CD4-positive, alpha-beta T cell (primary cell): ENCODE measurements at regions not wholly inside any gene's neighbourhood (a gene's known extent, or its start where the extent isn't known, plus 50 kb on each side); places are given as distances from the start of the nearest gene placed in this dataset.

Experiments used
- ATAC-seq: fragments of 200-7000 bp; cut with Tn5 transposase; one replicate; pipeline ENCODE4 v1.10.0; 2022; ENCODE audit warnings: mild to moderate bottlenecking; ENCODE audit not compliant: poor library complexity
- CTCF ChIA-PET: fragments of 350-600 bp; sonication (Branson Sonifier 250); formaldehyde crosslinking; loops from one replicate; lab custom pipeline; 2021; ENCODE audit warnings: antibody characterized with exemption, inconsistent platforms; lab: Charles Lee
- POLR2A ChIA-PET: fragments of 350-600 bp; sonication (Branson Sonifier 250); formaldehyde crosslinking; loops from one replicate; lab custom pipeline; 2021; ENCODE audit warnings: antibody characterized with exemption, inconsistent platforms; lab: Charles Lee
- DNase-seq, 14 experiments: peaks; one replicate each; pipeline ENCODE4 v3.0.0-alpha.2; 2013 to 2020; ENCODE audit warnings: mixed read lengths in 2 of 14
- H3K27ac ChIP-seq, 2 donors: one replicate each; pipeline versions ENCODE4 v1.5.1 to v1.7.0; 2013; ENCODE audit warnings: low read length in 2 of 2, low read depth in 1 of 2, mild to moderate bottlenecking in 1 of 2
- H3K27me3 ChIP-seq, 2 experiments: 1 replicate in 1 of 2; 2 replicates in 1 of 2; pipeline versions ENCODE4 v1.6.1 to v1.7.0; 2013; ENCODE audit warnings: low read length in 2 of 2, control low read depth in 1 of 2, mild to moderate bottlenecking in 1 of 2, moderate library complexity in 1 of 2; ENCODE audit not compliant: insufficient read depth in 2 of 2, control insufficient read depth in 1 of 2
- H3K36me3 ChIP-seq: one replicate; pipeline ENCODE4 v1.6.1; 2013; ENCODE audit warnings: low read length, control low read depth; ENCODE audit not compliant: insufficient read depth
- H3K4me1 ChIP-seq: one replicate; pipeline ENCODE4 v1.6.1; 2013; ENCODE audit warnings: low read length, control low read depth; ENCODE audit not compliant: insufficient read depth
- H3K4me3 ChIP-seq: one replicate; pipeline ENCODE4 v1.5.1; 2013; ENCODE audit warnings: mild to moderate bottlenecking, low read length, moderate library complexity
- H3K9me3 ChIP-seq, 2 experiments: 1 replicate in 1 of 2; 2 replicates in 1 of 2; pipeline versions ENCODE4 v1.6.1 to v1.7.0; 2013; ENCODE audit warnings: low read length in 2 of 2, mild to moderate bottlenecking in 2 of 2, control low read depth in 1 of 2, moderate library complexity in 1 of 2; ENCODE audit not compliant: control insufficient read depth in 1 of 2, insufficient read depth in 1 of 2
- H3K27ac Mint-ChIP-seq: one replicate; pipeline ENCODE4 v1.8.0; 2020; ENCODE audit warnings: mixed read lengths
- H3K27me3 Mint-ChIP-seq: one replicate; pipeline ENCODE4 v1.8.0; 2021; ENCODE audit warnings: mixed read lengths
- H3K36me3 Mint-ChIP-seq: one replicate; pipeline ENCODE4 v1.8.0; 2021; ENCODE audit warnings: low read depth, mixed read lengths
- H3K4me1 Mint-ChIP-seq: one replicate; pipeline ENCODE4 v1.8.0; 2021; ENCODE audit warnings: low read depth, mixed read lengths
- H3K4me3 Mint-ChIP-seq: one replicate; pipeline ENCODE4 v1.8.0; 2020; ENCODE audit warnings: mild to moderate bottlenecking, mixed read lengths
- H3K9me3 Mint-ChIP-seq: one replicate; pipeline ENCODE4 v1.8.0; 2020; ENCODE audit warnings: mixed read lengths
- intact Hi-C, 2 experiments: fragments of 100-400 bp; cut with DNase I in 1 of 2; cut with micrococcal nuclease in 1 of 2; formaldehyde crosslinking; loops; one replicate each; pipeline versions ENCODE4 v1.15.1 to v1.9.0; 2023 to 2025; cut with DNase I, micrococcal nuclease
- TF ChIP-seq, protein P1 (sequence below): fragments of 200-600 bp; IDR thresholded peaks from one replicate; pipeline ENCODE4 v1.8.0; 2022; ENCODE audit warnings: antibody characterized with exemption, mild to moderate bottlenecking

DNA sequence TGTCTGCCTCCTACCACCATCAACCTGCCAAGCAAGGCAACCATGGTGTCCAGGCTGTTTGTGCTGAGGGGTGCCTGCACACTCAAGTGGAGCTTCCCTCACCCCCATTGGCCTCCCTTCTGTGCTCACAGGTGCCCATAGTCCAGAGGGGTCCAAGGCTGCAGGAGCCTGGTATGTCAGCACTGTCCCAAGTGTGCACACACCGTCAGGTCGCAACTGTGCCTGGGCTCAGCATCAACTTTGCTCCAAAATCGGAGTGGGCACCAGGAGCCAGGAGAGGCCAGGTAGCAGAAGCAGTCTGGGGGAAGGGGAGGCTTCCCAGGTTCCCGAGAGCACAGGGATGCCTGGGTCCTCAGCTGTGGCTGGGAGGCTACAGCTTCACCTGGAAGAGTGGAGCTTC, 1528.2 kb upstream of the SLC39A10 start:
- no peaks in the 10 kb centered on the region for H3K27me3 ChIP-seq
- ChIA-PET POLR2A (no interaction called here), CTCF (no interaction called here)
- DNase-seq (no peak), ATAC-seq (no peak)
- Mint-ChIP-seq H3K9me3 (peaks cover 2% of the 10 kb centered on the region), H3K27me3 (no peaks in the 10 kb centered on the region), H3K36me3 (no peaks in the 10 kb centered on the region), H3K4me1 (no peaks in the 10 kb centered on the region), H3K27ac (no peak overlapping the region), H3K4me3 (no peak overlapping the region)
- no peaks in the 10 kb centered on the region for H3K36me3 ChIP-seq
- peaks cover 0 to 8% of the 10 kb centered on the region in 2 experiments for H3K9me3 ChIP-seq
- intact Hi-C loops = no loop called here
- no peaks in the 10 kb centered on the region for H3K4me1 ChIP-seq
- H3K27ac ChIP-seq = no peak overlapping the region
- no peak overlapping the region for H3K4me3 ChIP-seq
- TF ChIP-seq, protein P1, sequence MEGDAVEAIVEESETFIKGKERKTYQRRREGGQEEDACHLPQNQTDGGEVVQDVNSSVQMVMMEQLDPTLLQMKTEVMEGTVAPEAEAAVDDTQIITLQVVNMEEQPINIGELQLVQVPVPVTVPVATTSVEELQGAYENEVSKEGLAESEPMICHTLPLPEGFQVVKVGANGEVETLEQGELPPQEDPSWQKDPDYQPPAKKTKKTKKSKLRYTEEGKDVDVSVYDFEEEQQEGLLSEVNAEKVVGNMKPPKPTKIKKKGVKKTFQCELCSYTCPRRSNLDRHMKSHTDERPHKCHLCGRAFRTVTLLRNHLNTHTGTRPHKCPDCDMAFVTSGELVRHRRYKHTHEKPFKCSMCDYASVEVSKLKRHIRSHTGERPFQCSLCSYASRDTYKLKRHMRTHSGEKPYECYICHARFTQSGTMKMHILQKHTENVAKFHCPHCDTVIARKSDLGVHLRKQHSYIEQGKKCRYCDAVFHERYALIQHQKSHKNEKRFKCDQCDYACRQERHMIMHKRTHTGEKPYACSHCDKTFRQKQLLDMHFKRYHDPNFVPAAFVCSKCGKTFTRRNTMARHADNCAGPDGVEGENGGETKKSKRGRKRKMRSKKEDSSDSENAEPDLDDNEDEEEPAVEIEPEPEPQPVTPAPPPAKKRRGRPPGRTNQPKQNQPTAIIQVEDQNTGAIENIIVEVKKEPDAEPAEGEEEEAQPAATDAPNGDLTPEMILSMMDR = no peak

- H3K27ac Mint-ChIP-seq = no peak overlapping the region
- no peaks in the 10 kb centered on the region for H3K36me3 Mint-ChIP-seq
- Histone ChIP-seq H3K4me3 (no peak overlapping the region), H3K9me3 (peaks cover 0 to 13% of the 10 kb centered on the region in 2 experiments), H3K36me3 (no peaks in the 10 kb centered on the region), H3K4me1 (no peaks in the 10 kb centered on the region), H3K27me3 (no peaks in the 10 kb centered on the region), H3K27ac (no peak overlapping the region)
- TF ChIP-seq, protein P1 = no peak
- intact Hi-C loops = no loop called here
- CTCF ChIA-PET = no interaction called here
- POLR2A ChIA-PET = no interaction called here
- H3K9me3 Mint-ChIP-seq = peaks cover 2% of the 10 kb centered on the region
- no peaks in the 10 kb centered on the region for H3K4me1 Mint-ChIP-seq
- H3K4me3 Mint-ChIP-seq = no peak overlapping the region
- H3K27me3 Mint-ChIP-seq = no peaks in the 10 kb centered on the region
- DNase-seq (no peak), ATAC-seq (no peak)
Measured at GRCh38 chr2:194126418-194126817, 1530.6 kb upstream of the SLC39A10 start.

- H3K4me1 Mint-ChIP-seq = no peaks in the 10 kb centered on the region
- Histone ChIP-seq H3K9me3 (no peaks in the 10 kb centered on the region), H3K27ac (no peak overlapping the region), H3K27me3 (no peaks in the 10 kb centered on the region), H3K4me3 (no peak overlapping the region), H3K36me3 (no peaks in the 10 kb centered on the region), H3K4me1 (no peaks in the 10 kb centered on the region)
- no peaks in the 10 kb centered on the region for H3K9me3 Mint-ChIP-seq
- no peak for ATAC-seq
- intact Hi-C loops = no loop called here
- POLR2A ChIA-PET = no interaction called here
- no peak overlapping the region for H3K4me3 Mint-ChIP-seq
- no peak overlapping the region for H3K27ac Mint-ChIP-seq
- CTCF ChIA-PET = no interaction called here
- no peaks in the 10 kb centered on the region for H3K27me3 Mint-ChIP-seq
- no peaks in the 10 kb centered on the region for H3K36me3 Mint-ChIP-seq
- TF ChIP-seq, protein P1 = no peak
- DNase-seq = no peak
Measured at GRCh38 chr2:194116861-194117260, 1540.2 kb upstream of the SLC39A10 start.
